ENCODE measurements at regions not wholly inside any gene's neighbourhood (a gene's known extent, or its start where the extent isn't known, plus 50 kb on each side); places are given as distances from the start of the nearest gene placed in this dataset.

DNA sequence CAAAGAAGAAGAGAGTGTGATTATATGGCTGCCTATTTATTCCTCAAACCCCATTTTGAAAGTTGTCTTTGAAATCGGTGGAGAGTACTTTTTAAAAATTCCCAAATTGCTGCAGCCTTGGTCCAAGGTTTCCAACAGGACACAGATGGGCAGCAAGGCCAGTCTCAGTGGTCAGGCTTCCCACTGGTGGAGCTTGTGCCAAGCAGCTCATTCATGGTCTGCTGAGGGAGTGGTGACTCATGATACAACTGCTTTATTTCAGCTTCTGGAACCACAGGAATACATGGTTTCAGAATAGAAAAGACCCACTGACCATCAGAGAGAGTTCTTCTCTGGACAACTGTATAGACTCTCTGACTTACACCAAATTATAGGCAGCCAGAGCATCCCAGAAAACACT lies 673.1 kb upstream of the KLF4 start:
- intact Hi-C loops (cut with micrococcal nuclease): no loop called here

DNA sequence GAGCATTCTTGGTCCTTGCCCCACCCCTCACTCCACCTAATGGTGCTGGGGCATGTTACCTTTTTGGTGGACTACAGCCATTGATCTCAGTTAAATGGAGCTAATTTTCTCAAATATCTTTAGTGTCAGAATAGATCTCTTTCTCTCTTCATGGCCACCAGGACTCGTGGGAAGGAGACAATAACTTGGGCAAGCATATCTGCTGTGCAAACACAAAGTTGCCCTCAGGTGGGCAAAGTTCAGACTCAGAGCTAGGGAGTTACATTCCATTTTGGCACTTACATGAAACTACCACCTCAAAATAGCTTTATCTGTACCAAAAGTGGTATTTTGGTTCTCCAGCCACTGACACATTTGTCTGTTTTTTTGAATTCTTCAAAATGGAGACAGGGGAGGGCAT lies 671.9 kb upstream of the KLF4 start:
- intact Hi-C loops (cut with micrococcal nuclease): no loop called here

DNA sequence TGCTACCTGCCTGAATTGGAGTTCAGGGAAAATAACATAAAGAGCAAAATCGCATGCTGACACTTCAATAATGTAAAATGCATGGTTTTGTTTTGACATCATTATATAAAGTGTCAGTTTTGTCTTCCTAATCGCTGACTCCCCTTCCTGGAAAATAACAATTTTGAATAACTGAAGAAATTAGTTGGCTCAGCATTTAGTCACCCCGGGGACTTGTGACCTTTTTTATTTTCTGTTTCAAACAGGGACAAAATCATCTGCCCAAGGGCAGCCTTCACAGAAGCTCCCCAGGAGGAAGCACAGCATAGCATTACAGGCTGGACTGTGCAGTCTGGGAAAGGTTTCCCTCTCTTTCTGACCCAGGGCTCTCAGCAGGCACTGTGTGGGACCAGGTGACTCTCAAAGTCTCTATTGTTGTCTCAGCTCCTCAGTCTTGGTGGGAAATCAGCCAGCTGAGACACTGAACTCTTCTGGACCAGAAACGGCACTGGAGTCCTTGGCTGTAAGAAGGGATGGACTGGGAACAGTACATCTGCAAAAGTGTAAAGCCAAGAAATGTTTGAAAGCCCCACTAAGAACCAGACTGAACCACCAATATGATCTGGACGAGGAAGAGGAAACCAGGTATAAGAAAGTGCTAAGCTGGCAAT lies 671.3 kb upstream of the KLF4 start:
- intact Hi-C loops (cut with micrococcal nuclease): no loop called here

DNA sequence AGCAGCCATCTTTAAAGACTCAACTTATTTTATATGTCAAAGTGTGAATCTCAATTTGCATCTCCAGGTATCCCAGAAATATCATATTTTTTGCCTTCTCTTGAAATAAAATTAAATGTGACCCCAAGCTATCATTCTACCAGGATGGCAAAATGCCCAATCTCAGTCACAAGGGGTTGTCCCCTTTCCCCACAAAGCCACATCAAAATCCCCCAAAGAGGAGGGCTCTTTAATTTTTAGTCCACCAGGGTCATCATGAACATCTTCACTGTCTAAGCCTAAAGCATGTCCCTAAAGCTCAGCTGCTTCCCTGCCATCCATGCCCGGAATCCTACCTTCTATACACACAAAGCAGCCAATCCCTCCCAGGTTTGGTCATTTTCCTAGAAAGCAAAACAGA lies 670.5 kb upstream of the KLF4 start:
- intact Hi-C loops (cut with micrococcal nuclease): no loop called here

DNA sequence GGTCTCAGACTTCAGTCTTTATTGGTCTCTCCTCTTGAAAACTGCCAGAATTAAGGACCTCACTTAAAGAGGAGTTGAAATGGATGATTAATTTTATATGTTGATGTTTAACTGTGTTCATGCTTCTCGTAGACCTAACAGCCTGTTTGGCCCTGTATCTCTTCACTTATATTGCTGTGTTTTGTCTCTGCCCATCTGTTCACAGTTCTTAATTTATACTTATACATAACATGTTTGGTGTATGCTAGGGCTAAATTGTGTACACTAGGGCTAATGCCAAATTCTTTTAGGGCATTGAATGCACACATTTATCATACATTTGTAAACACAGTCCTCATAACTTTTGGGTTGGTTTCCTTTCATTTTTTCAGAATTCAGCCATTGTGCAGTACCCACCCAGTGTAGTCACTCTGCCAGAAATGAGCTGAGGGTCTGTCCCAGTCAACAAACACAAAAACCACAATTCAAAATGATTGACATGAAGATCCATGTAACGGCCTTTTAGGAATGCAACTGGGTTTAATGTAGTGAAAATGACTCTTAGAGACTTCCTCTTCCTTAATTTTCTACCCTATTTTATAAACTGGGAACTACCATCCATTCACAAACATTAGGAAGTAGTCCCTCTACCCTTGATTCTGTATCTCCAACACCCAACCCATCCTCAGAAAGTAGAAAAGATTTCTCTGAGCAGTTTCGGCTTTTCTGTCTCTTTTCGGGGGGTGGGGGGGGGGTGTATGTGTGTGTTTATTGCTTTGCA lies 668.8 kb upstream of the KLF4 start:
- intact Hi-C loops (cut with micrococcal nuclease): no loop called here

DNA sequence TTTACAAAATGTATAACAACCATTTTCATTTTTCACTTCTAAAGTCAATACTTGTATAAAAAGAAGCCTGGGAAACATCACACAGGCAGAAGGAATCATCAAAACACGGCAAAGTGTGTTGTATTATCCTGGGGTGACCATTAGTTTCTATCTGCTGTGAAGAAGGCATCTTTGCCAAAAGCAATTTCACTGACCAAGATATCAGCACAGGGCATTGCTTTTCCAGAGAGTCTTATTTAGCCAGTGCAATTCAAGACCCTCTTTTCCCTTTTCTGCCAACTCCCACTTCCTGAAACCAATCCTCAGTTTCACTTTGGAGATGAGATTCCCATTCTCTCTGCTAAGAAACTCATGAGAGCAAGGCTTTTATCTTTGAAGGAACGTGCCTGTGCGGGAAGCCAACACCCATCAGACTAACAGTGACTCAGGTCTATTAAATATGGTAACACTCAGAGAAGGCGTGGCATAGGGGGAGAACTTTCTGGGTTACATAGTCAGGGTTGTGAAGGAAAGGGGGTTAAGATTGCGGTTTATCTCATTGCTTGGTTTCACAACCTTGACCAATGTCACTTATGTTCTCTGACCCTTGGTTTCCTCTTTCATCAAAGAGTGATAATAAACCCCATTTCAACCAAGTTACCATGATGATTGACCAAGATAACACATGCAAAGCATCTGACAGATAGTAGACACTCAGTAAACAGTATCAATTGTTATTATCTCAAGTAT lies 666.9 kb upstream of the KLF4 start:
- intact Hi-C loops (cut with micrococcal nuclease): no loop called here

DNA sequence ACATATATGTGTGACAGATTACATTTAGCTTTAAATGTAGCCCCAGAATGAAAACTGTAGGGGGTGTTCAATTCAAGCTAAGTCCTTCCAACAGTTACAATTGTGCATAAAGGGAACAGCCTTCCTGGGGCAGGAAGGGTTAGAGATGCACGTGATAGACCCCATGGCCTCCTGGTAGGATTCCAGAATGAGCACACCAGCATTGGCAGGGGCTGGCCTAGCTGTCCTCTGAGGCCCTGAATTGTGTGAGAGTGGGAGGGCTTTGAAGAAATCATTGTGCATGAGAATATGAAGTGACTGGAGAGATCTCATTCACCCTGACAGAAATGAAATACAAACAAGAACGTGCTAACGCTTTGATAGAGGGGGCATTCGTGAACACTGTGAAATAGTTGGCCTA lies 663.8 kb upstream of the KLF4 start:
- intact Hi-C loops (cut with micrococcal nuclease): no loop called here

DNA sequence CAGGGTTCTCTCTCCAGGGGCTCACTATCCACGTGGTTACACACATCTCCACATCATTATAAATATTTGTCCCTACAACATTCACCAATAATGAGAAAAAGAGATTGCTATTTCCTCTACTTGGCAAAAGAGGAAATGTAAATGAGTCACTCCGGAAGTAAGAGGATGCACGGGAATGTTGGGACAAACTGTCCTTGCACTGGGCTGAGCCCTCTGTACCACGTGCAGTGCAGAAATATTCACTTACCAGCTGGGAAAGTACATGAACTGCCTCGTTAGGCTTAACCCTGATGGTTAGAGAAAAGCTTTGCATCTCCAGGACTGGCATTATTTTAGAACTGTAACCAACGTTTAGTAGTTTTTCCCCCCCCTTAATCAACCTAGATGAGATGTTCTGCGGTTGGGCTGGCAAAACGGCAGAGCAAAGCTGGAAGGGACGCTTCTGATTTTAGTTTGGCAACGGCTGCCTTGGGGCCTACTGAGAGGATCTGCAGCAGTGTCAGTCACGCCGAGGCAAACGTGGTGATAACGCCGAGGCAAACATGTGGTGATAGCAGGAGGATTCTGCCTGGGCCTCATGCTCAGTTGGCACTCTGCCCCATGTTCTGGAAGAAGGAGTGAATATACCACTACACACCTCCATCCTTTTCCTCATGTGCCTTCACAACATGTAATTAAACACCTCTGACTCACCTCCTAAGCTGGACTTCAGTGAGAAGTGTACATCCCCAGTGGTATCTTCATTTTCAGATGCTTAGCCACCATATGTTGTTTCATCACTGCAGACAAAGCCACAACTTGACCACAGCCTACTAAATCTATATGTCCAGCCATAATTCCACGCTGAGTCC lies 661.4 kb upstream of the KLF4 start:
- intact Hi-C loops (cut with micrococcal nuclease): no loop called here

DNA sequence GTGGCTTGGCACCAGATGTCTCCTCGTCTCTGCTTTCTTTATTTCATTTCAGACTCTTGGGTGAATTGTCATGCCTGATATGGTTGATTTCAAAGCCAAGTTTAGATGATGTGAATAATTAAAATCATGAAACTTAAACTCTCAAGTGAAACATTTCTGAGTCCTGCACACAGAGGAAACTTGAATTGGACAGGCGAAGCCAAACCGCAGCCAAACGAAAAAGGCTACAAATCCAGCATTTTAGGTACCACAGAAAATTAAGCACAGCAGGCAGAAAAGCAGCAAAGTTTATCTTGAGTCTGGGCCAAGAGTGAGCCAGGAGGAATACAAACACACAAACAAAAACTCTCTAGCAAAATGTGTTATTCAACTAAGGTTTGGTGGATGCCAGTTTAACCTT lies 659.8 kb upstream of the KLF4 start:
- intact Hi-C loops (cut with micrococcal nuclease): no loop called here

DNA sequence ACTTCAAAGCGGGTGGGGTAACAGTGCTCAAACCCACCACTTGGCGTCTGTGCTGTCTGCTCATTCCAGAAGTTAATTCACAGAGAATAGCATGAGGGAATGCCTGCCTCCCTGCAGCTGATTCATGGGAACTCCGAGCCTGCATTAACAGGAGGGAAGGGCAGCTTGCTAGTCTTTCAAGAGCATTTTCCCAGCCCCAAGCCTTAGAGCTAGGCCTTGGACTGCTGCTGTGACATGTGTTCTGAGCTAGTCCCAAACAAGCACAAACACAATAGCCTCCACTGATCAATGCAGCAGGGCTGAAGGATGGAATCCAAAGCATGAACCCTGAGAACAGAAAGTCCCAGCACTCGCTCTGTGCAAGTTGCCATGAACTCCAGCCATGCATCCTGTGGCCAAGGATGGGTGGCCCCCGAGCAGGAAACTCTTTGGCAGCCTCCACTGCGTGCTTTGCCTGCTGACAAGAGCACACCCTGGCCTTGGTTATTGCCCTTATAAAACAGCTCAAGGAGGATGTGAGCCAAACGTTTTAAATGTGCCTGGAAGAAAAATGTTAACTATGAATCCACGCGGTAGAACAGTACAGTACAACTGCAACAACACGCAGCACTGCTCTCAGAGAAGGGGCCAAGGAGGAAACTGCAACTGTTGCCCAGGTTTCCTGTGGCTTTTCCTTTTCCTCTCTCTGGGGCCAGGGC lies 653.1 kb upstream of the KLF4 start:
- intact Hi-C loops (cut with micrococcal nuclease): no loop called here

DNA sequence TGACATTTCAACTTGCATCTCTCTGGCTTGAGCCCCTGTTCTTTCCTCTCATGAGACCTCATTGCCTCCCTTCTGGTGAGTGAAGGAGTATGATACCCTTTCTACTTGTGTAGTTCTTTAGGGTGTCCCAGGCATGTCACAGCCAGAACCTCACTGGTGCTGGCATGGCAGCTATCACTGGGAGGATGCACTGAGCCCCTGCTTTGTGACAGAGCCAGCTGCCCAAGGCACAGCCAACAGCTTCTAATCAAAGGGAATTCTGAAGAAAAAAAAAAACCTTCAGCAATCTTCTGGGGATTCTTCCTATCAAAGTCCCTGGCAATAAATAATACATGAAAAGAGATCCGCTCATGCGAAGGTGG lies 652.6 kb upstream of the KLF4 start:
- intact Hi-C loops (cut with micrococcal nuclease): no loop called here

DNA sequence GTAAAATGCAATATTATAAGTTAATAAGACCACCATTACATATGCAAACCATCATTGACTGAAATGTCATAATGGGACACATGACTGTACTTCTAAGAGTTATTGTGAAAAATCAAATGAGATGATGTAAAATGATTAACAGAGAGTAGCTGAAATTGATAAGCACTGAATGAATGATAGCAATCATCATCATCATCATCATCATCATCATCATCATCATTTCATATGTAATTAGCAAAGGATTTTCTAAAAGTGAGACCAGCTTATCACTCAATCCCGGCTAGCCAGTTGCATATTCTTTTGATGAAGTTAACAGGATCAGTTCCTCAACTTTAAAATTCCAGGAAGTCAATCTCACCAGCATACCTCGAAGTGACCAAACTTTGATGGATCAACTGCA lies 650.3 kb upstream of the KLF4 start:
- intact Hi-C loops (cut with micrococcal nuclease): no loop called here

DNA sequence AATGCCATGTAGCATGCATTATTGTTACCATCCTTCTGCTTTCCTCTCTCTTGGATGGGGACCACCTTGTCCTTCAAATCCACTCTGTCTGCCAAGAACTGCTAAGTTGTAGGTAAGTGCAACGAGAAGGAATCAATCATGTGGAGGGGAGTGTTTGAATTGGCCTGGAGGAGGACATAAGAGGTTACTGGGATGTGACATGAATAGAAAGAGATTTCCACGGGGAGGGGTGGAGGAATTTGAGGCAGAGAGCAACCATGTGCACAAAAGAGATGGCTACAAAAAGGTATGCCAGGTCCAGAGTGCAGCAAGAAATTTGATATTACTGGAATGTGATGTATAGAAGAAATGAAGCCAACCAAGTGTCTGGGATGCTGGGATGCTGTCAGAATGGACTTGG lies 648.9 kb upstream of the KLF4 start:
- intact Hi-C loops (cut with micrococcal nuclease): no loop called here

DNA sequence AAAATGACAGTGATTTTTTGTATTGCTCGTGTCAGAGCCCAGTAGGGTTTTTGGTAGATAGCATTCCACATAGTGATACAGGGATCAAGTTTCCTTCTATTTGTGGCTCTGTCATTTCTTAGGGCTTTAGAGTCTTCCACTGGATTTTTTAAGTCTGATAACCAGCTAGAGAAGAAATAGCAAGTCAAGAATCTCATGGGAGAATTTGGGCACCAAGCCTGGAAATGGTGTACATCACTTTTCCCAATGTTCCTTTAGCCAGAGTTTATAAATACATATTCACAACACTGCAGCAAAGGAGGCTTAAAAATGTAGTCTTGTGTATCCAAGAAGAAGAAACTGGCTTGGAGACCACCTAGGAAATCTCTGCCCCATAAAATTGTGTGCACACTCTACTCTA lies 647.1 kb upstream of the KLF4 start:
- intact Hi-C loops (cut with micrococcal nuclease): no loop called here

DNA sequence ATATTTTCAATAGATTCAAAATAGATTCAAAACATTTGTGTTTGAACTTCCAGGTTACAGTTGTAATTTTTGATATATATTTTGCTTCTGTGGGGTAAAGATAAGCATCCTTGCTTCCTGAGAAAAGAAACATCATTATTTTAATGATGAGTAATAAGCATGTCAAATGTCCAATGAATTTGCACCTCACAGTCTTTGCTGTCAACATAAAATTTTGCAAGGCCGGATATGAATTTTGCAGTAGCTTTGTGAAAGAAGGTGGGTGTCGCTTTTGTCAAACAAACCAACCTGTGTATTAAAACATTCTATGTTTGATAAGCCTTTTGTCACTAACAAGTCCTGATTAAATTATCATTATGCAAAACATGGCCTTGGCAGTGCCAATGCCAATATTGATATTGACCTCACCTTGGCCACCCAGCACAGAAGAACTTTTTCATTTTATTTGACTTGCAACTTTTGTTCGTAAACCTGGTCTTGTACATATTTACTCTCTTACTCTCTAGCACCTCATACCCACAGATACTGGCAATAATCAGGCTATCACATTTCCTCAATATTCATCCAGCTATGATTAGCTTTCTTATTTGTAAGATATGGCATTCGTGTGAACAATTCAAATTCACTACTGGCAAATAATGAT lies 645.0 kb upstream of the KLF4 start:
- intact Hi-C loops (cut with micrococcal nuclease): no loop called here

DNA sequence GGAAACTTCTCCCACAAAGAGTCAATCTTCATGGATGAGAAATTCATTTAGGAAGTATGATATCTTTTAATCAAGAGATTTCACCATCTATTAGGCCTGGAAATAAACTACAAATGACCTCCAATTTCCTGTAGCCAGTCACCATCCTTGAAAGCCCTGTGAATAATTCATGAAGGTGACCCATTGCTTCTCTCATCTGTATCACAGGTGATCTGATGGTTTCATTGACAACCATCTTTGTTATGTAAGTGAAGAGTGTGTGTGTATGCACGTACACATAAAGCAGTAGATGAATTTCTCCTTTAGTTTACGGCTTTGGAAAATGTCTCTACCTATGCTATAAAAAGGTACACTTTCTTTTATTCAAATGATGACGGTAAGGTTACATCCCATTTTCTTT lies 644.1 kb upstream of the KLF4 start:
- intact Hi-C loops (cut with micrococcal nuclease): no loop called here

DNA sequence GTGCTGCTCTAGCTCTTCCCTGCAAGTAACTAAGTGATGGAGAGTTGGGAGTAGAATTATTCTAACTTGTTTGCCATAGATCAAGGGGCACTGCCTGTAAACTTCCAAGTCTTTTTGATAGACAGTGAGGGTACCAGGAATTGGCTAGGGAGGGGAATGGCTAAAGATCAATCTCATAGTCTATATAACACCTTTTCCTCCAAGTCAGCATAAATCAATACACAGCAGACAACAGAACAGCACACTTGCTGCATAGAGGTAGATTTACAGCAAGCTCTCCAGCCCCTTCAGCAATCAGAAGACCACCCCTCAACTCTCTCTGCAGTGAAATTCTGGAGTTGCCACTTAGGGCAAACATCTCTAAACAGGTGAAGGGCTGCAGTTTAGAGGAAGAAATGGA lies 643.5 kb upstream of the KLF4 start:
- intact Hi-C loops (cut with micrococcal nuclease): no loop called here

DNA sequence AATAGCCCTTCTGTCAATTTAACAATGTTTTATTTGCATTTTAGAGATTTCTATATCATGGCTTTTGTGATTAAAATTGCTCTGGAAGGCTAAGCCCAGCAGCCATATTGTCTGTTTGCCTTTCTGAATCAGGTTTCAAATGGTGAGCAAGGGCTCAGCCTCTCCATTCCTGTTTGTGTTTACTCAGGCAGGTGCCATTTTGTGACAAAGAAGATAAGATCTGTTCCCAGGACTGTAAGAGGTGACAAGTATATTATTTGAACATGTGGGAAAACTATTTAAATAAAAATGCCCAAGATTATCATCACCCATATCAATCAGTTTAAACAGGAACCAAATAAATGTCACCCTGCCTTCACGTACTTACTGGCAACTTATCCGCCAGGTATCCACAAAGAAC lies 641.3 kb upstream of the KLF4 start:
- intact Hi-C loops (cut with micrococcal nuclease): no loop called here

DNA sequence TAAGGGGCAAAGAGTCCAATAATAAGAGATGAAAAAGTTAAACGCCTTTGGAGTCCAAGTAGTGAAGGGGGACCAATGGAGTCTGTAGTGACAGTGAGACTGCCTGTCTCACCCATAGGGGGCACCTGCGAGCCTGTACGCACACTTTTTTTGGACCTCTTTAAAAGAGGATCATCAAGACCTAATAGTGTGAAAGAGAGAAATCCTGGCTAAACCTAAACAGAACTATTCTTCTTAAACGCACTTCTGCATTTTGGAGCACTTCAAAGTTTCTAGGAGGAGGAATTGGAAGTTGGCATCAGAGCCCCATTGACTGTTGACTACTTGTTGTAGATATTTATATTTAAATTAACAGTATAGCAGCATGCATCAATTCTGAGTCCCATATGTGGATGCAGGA lies 636.1 kb upstream of the KLF4 start:
- intact Hi-C loops (cut with micrococcal nuclease): no loop called here

DNA sequence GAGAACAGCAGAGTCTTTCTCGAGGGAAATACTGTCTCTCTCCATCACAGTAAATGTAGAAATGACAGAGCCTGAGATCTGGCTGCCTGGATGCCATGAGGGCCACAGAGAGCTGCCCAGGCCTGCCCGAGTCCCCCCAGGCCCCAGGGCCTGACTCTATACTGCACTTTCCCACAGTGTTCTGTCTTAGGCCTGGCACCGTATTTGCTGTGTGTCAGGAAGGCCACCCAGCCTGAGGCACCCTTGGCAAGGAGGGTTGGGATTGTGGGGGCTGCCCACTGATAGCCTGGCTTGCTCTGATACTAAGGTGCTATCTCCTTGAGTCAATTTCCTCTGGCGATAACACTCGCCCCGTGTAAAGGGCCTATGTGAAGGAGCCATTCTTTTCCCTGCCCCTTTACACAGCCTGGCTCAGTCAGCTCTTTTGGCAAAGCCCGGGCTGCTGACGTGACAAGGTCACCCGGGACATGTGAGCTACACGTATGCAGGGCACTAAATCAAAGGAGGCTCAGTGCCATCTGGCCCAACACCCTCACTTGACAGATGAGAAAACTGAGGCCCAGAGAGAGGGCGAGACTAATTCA lies 630.1 kb upstream of the KLF4 start:
- intact Hi-C loops (cut with micrococcal nuclease): no loop called here

All from T-helper 2 cell treated with Interferon-gamma antibody and Interleukin-4, amounts not matched to agents 100 ng/mL and 5 ng/mL, for 36 hours (primary cell).